GM12878 (cell line): ENCODE measurements at regions not wholly inside any gene's neighbourhood (a gene's known extent, or its start where the extent isn't known, plus 50 kb on each side); places are given as distances from the start of the nearest gene placed in this dataset.

Experiments
- ATAC-seq: fragments of 200-7000 bp; cut with Tn5 transposase; 3 replicates; pipeline ENCODE4 v1.9.1; 2020; ENCODE audit warnings: mild to moderate bottlenecking, moderate library complexity
- BruUV-seq: library from RNA; stranded (reverse); fragments of 400-500 nt; replicated peaks from 2 replicates; lab custom pipeline; 2021; lab: Mats Ljungman, UMichigan
- CTCF ChIA-PET: fragments of 300-600 bp; sonication (Branson Sonifier 250); formaldehyde crosslinking; extraction: SDS; loops from one replicate; lab custom pipeline; 2021; ENCODE audit warnings: inconsistent platforms; lab: Yijun Ruan, JAX
- POLR2A ChIA-PET: fragments of 350-600 bp; formaldehyde crosslinking; extraction: SDS; loops from one replicate; lab custom pipeline; 2021; ENCODE audit warnings: inconsistent platforms; lab: Charles Lee
- RAD21 ChIA-PET: fragments of 300-600 bp; sonication (Branson Sonifier 250); formaldehyde crosslinking; loops from one replicate; lab custom pipeline; 2023; ENCODE audit warnings: antibody characterized with exemption; ENCODE audit not compliant: unreplicated experiment; lab: Charles Lee
- SMC1A ChIA-PET: fragments of 300-600 bp; sonication (Branson Sonifier 250); formaldehyde crosslinking; loops from one replicate; lab custom pipeline; 2023; ENCODE audit not compliant: unreplicated experiment, uncharacterized antibody; lab: Charles Lee
- DNase-seq: peaks from one replicate; pipeline ENCODE4 v3.0.0-alpha.2; 2011; ENCODE audit warnings: low read depth, low spot score
- FAIRE-seq: peaks from 3 replicates; lab custom pipeline; 2011; peaks lifted over from hg19 to GRCh38; lab: Jason Lieb, UNC
- H2AFZ ChIP-seq: 2 replicates; pipeline ENCODE4 v1.6.0; 2011; ENCODE audit warnings: low read depth, low read length, control low read depth; ENCODE audit not compliant: control insufficient read depth
- H3K27ac ChIP-seq: 2 replicates; pipeline ENCODE4 v1.5.1; 2011; ENCODE audit warnings: control low read depth; ENCODE audit not compliant: control insufficient read depth, insufficient read depth
- H3K27me3 ChIP-seq, 2 experiments: replicated peaks in 1 of 2; 2 replicates each; pipeline versions ENCODE4 v1.6.0 to v1.6.1; 2011; ENCODE audit warnings: low read length in 1 of 2; ENCODE audit not compliant: control insufficient read depth in 2 of 2, insufficient read depth in 2 of 2
- H3K36me3 ChIP-seq, 2 experiments: 2 replicates each; pipeline ENCODE4 v1.5.1; 2011; ENCODE audit warnings: low read length in 1 of 2; ENCODE audit not compliant: control insufficient read depth in 2 of 2, insufficient read depth in 2 of 2
- H3K4me1 ChIP-seq: 2 replicates; pipeline ENCODE4 v1.6.1; 2011; ENCODE audit warnings: mild to moderate bottlenecking, low read length, moderate library complexity, mixed read lengths; ENCODE audit not compliant: control insufficient read depth, insufficient read depth
- H3K4me2 ChIP-seq: 2 replicates; pipeline ENCODE4 v1.6.0; 2011; ENCODE audit warnings: control low read depth; ENCODE audit not compliant: control insufficient read depth, insufficient read depth
- H3K4me3 ChIP-seq: fragments of 200-600 bp; sonication (generic); 2 replicates; pipeline ENCODE4 v1.5.1; 2016
- H3K79me2 ChIP-seq: 2 replicates; pipeline ENCODE4 v1.6.0; 2011; ENCODE audit warnings: low read length; ENCODE audit not compliant: control insufficient read depth, insufficient read depth
- H3K9ac ChIP-seq: 2 replicates; pipeline ENCODE4 v1.8.0; 2011; ENCODE audit warnings: low read length, control low read depth, mixed read lengths; ENCODE audit not compliant: control insufficient read depth, insufficient read depth
- H3K9me3 ChIP-seq: replicated peaks from 3 replicates; pipeline ENCODE4 v1.5.1; 2011; ENCODE audit warnings: mild to moderate bottlenecking, low read length; ENCODE audit not compliant: control insufficient read depth, insufficient read depth
- H4K20me1 ChIP-seq: 2 replicates; pipeline ENCODE4 v1.6.0; 2011; ENCODE audit not compliant: control insufficient read depth, insufficient read depth
- ELK1 ChIP-seq: IDR thresholded peaks from 2 replicates; pipeline ENCODE4 v1.6.1; 2012; ENCODE audit warnings: low read depth, low read length, improper control_type of control experiment
- EP300 ChIP-seq, 2 experiments: fragments of 150-350 bp in 1 of 2; IDR thresholded peaks; 2 replicates each; pipeline ENCODE4 v1.6.1; 2011 to 2012; ENCODE audit warnings: low read depth in 2 of 2, low read length in 2 of 2, borderline replicate concordance in 1 of 2, improper control_type of control experiment in 1 of 2, inconsistent platforms in 1 of 2; ENCODE audit not compliant: control insufficient read depth in 1 of 2
- NR2F1 ChIP-seq: fragments of 450-650 bp; conservative IDR thresholded peaks from 2 replicates; pipeline ENCODE4 v1.6.1; 2017; ENCODE audit warnings: mild to moderate bottlenecking
- RBBP5 ChIP-seq: fragments of 200-600 bp; sonication (generic); conservative IDR thresholded peaks from 2 replicates; pipeline ENCODE4 v1.6.1; 2016
- SUZ12 ChIP-seq: fragments of 200-600 bp; sonication (generic); IDR thresholded peaks from one replicate; pipeline ENCODE4 v1.6.1; 2018; ENCODE audit warnings: antibody characterized with exemption, mild to moderate bottlenecking; ENCODE audit not compliant: unreplicated experiment
- TBL1XR1 ChIP-seq: IDR thresholded peaks from 2 replicates; pipeline ENCODE4 v1.6.1; 2012; ENCODE audit warnings: low read depth, low read length, improper control_type of control experiment
- ZBTB4 ChIP-seq: fragments of 450-650 bp; formaldehyde crosslinking; IDR thresholded peaks from 2 replicates; pipeline ENCODE4 v1.4.0; 2022; ENCODE audit warnings: mild to moderate bottlenecking, moderate library complexity
- whole genome bisulfite sequencing: methylation state at CpG from one replicate; pipeline ENCODE4 v1.1.6; 2016; ENCODE audit warnings: low lambda C conversion rate; ENCODE audit not compliant: insufficient replicate concordance, insufficient coverage; ENCODE audit errors: missing lambda C conversion rate; 5-methylcytosine and 5-hydroxymethylcytosine counted together
- in situ Hi-C: fragments of 300-500 bp; cut with MboI; formaldehyde crosslinking; loops from 9 replicates; pipeline ENCODE4 v1.14.3; 2018; ENCODE audit warnings: mixed read lengths
- intact Hi-C: fragments of 100-400 bp; cut with micrococcal nuclease; formaldehyde crosslinking; loops from one replicate; pipeline ENCODE4 v1.14.2; 2022; ENCODE audit not compliant: unreplicated experiment

- no peak for TF ChIP-seq ZBTB4 (CRISPR knock-in tag)
Observed at GRCh38 chr14:76294876-76295275, 81.1 kb upstream of the ESRRB start (continued).

- Histone ChIP-seq H3K79me2 (no peaks in the 10 kb centered on the region), H3K4me1 (no peaks in the 10 kb centered on the region), H2AFZ (no peak overlapping the region), H4K20me1 (no peaks in the 10 kb centered on the region), H3K4me3 (no peak overlapping the region), H3K9ac (no peak overlapping the region), H3K27me3 (no peaks in the 10 kb centered on the region), H3K9me3 (no peaks in the 10 kb centered on the region), H3K27ac (no peak overlapping the region), H3K4me2 (no peak overlapping the region), H3K36me3 (no peaks in the 10 kb centered on the region)
- in situ Hi-C loops (no loop called here), intact Hi-C loops (no loop called here)
- WGBS: 65% methylated on average over 5 of the region's 5 CpGs
- CTCF ChIA-PET: no interaction called here
- DNase-seq (no peak), FAIRE-seq (no peak), ATAC-seq (no peak)
- RAD21 ChIA-PET: no interaction called here
- no peak for TF ChIP-seq SUZ12
- no peak for TF ChIP-seq EP300 (IDR thresholded peaks at IDR 0.05; ENCODE audit: borderline replicate concordance in 1 of 2, control insufficient read depth in 1 of 2, low read depth in 2 of 2, low read length in 2 of 2)
- TF ChIP-seq NR2F1: no peak
- no peak for TF ChIP-seq ELK1
- TF ChIP-seq TBL1XR1: no peak
- no peak for TF ChIP-seq ZBTB4 (CRISPR knock-in tag)
- TF ChIP-seq RBBP5: no peak
- SMC1A ChIA-PET: no interaction called here
- POLR2A ChIA-PET: no interaction called here
- BruUV-seq: no TSS peak
Observed at GRCh38 chr14:76298896-76299295, 77.0 kb upstream of the ESRRB start.
